ENCODE measurements at regions not wholly inside any gene's neighbourhood (a gene's known extent, or its start where the extent isn't known, plus 50 kb on each side); places are given as distances from the start of the nearest gene placed in this dataset.

GRCh38 chr2:71827524-71827901, 320.1 kb downstream of the CYP26B1 start (continued):
- TF ChIP-seq ZBTB7A (IDR thresholded peaks at IDR 0.05; ENCODE audit: borderline replicate concordance, control insufficient read depth, low read depth, low read length), result no peak
- TF ChIP-seq ZSCAN29 (IDR thresholded peaks at IDR 0.05), result no peak

GRCh38 chr2:71826826-71827523, 320.7 kb downstream of the CYP26B1 start:
- DNase-seq (ENCODE audit: extremely low read depth in 1 of 4, low spot score in 3 of 4) (no peak), FAIRE-seq (no peak), ATAC-seq (no peak)
- Histone ChIP-seq H3K4me1 (replicated peaks in 1 of 2; ENCODE audit: control insufficient read depth in 2 of 2, insufficient read depth in 2 of 2, low read length in 2 of 2) (no peaks in the 10 kb centered on the region), H4K20me1 (replicated peaks; ENCODE audit: control insufficient read depth, insufficient read depth, low read length) (no peaks in the 10 kb centered on the region), H3K27ac (ENCODE audit: extremely low read depth, low read depth, low read length) (no peak overlapping the region), H3K4me2 (ENCODE audit: insufficient read depth, low read length) (no peak overlapping the region), H3K9me1 (ENCODE audit: control insufficient read depth, insufficient read depth, low read length) (no peaks in the 10 kb centered on the region), H3K79me2 (ENCODE audit: control insufficient read depth, insufficient read depth, low read length) (no peaks in the 10 kb centered on the region), H3K9me3 (replicated peaks; ENCODE audit: control insufficient read depth, insufficient read depth, low read depth, low read length) (no peaks in the 10 kb centered on the region), H3K4me3 (no peak overlapping the region), H3K36me3 (ENCODE audit: control insufficient read depth, insufficient read depth, low read length) (no peaks in the 10 kb centered on the region), H2AFZ (ENCODE audit: low read depth, low read length) (no peak overlapping the region), H3K9ac (ENCODE audit: insufficient read depth in 1 of 2, low read depth in 2 of 2, low read length in 2 of 2) (no peak overlapping the region), H3K27me3 (ENCODE audit: control insufficient read depth in 2 of 2, insufficient read depth in 2 of 2, low read length in 2 of 2) (peaks cover 18 to 43% of the 10 kb centered on the region in 2 experiments; a peak in 3 of 5 replicates)
- WGBS (ENCODE audit: insufficient coverage, low coverage, missing lambda C conversion rate), result 0% methylated on average over 5 of the region's 5 CpGs
- in situ Hi-C loops (cut with MboI), result no loop called here
- intact Hi-C loops (cut with micrococcal nuclease), result no loop called here
- BruUV-seq (replicated peaks), result no TSS peak
- ChIA-PET CTCF (ENCODE audit: low intra/inter-chr PET ratio) (no interaction called here), POLR2A (no interaction called here)
- no peak for TF ChIP-seq DNMT1 (IDR thresholded peaks at IDR 0.05)
- TF ChIP-seq GTF2A2 (tag; IDR thresholded peaks at IDR 0.05), result no peak
- TF ChIP-seq C11orf30 (IDR thresholded peaks at IDR 0.05; ENCODE audit: low read depth), result no peak
- no peak for TF ChIP-seq NR0B1 (IDR thresholded peaks at IDR 0.05; ENCODE audit: partially characterized antibody)
- TF ChIP-seq POLR2H (tag; IDR thresholded peaks at IDR 0.05; ENCODE audit: low read depth), result no peak
- no peak for TF ChIP-seq ZBTB26 (CRISPR knock-in tag; IDR thresholded peaks at IDR 0.05)
- TF ChIP-seq CBX8 (IDR thresholded peaks at IDR 0.05; ENCODE audit: borderline replicate concordance, extremely low read depth, low read depth, low read length, poor library complexity, severe bottlenecking), result no peak
- TF ChIP-seq ZNF740 (CRISPR knock-in tag; IDR thresholded peaks at IDR 0.05), result no peak
- no peak for TF ChIP-seq ZNF740 (tag; IDR thresholded peaks at IDR 0.05)
- TF ChIP-seq IRF1 (CRISPR knock-in tag; IDR thresholded peaks at IDR 0.05; ENCODE audit: borderline replicate concordance), result no peak
- no peak for TF ChIP-seq BACH1 (tag; IDR thresholded peaks at IDR 0.05)

Measured in K562 (cell line).